Trophoblast cell (in vitro differentiated cells and primary cell): ENCODE measurements at regions not wholly inside any gene's neighbourhood (a gene's known extent, or its start where the extent isn't known, plus 50 kb on each side); places are given as distances from the start of the nearest gene placed in this dataset.

ENCODE experiments used
- DNase-seq, 2 donors: peaks; one replicate each; pipeline ENCODE4 v3.0.0-alpha.2; 2016
- H2AFZ ChIP-seq: 2 replicates; pipeline ENCODE4 v1.6.1; 2013; ENCODE audit warnings: low read length, moderate library complexity, mild to moderate bottlenecking; ENCODE audit not compliant: insufficient read depth, poor library complexity
- H2AK5ac ChIP-seq: 2 replicates; pipeline ENCODE4 v1.6.1; 2013; ENCODE audit warnings: mild to moderate bottlenecking, low read length
- H2BK120ac ChIP-seq: 2 replicates; pipeline ENCODE4 v1.6.1; 2013; ENCODE audit warnings: low read length, mild to moderate bottlenecking, moderate library complexity; ENCODE audit not compliant: insufficient read depth, poor library complexity
- H2BK12ac ChIP-seq: 2 replicates; pipeline ENCODE4 v1.6.1; 2013; ENCODE audit warnings: mild to moderate bottlenecking, low read length, moderate library complexity
- H2BK5ac ChIP-seq: 2 replicates; pipeline ENCODE4 v1.6.1; 2013; ENCODE audit warnings: low read length, low read depth, moderate library complexity, mild to moderate bottlenecking; ENCODE audit not compliant: poor library complexity
- H3K14ac ChIP-seq: 2 replicates; pipeline ENCODE4 v1.6.1; 2013; ENCODE audit warnings: mild to moderate bottlenecking, low read length
- H3K18ac ChIP-seq: 2 replicates; pipeline ENCODE4 v1.6.1; 2013; ENCODE audit warnings: mild to moderate bottlenecking, low read length
- H3K23ac ChIP-seq: 2 replicates; pipeline ENCODE4 v1.6.1; 2013; ENCODE audit warnings: low read length
- H3K27ac ChIP-seq: 2 replicates; pipeline ENCODE4 v1.5.1; 2013; ENCODE audit warnings: low read depth, mild to moderate bottlenecking, inconsistent platforms, low read length, moderate library complexity
- H3K27me3 ChIP-seq: 2 replicates; pipeline ENCODE4 v1.6.1; 2013; ENCODE audit warnings: inconsistent platforms, mild to moderate bottlenecking, low read length, moderate library complexity; ENCODE audit not compliant: insufficient read depth
- H3K36me3 ChIP-seq, 2 experiments: 1 replicate in 1 of 2; 2 replicates in 1 of 2; pipeline ENCODE4 v1.6.1; 2013; ENCODE audit warnings: low read length in 2 of 2, mild to moderate bottlenecking in 2 of 2, moderate library complexity in 1 of 2; ENCODE audit not compliant: insufficient read depth in 2 of 2, control insufficient read depth in 1 of 2
- H3K4ac ChIP-seq: 2 replicates; pipeline ENCODE4 v1.6.1; 2013; ENCODE audit warnings: low read depth, mild to moderate bottlenecking, low read length, moderate library complexity
- H3K4me1 ChIP-seq, 2 experiments: 1 replicate in 1 of 2; 2 replicates in 1 of 2; pipeline ENCODE4 v1.6.1; 2013; ENCODE audit warnings: low read length in 2 of 2, mild to moderate bottlenecking in 2 of 2, moderate library complexity in 1 of 2; ENCODE audit not compliant: insufficient read depth in 2 of 2, control insufficient read depth in 1 of 2
- H3K4me2 ChIP-seq: 2 replicates; pipeline ENCODE4 v1.6.1; 2013; ENCODE audit warnings: inconsistent platforms, mild to moderate bottlenecking, low read length, moderate library complexity
- H3K4me3 ChIP-seq: 2 replicates; pipeline ENCODE4 v1.5.1; 2013; ENCODE audit warnings: mild to moderate bottlenecking, low read depth, low read length, inconsistent platforms
- H3K79me1 ChIP-seq: one replicate; pipeline ENCODE4 v1.6.1; 2013; ENCODE audit warnings: low read length
- H3K79me2 ChIP-seq: 2 replicates; pipeline ENCODE4 v1.6.1; 2013; ENCODE audit warnings: low read length, mild to moderate bottlenecking; ENCODE audit not compliant: control insufficient read depth, insufficient read depth, poor library complexity
- H3K9ac ChIP-seq: 2 replicates; pipeline ENCODE4 v1.6.1; 2013; ENCODE audit warnings: mild to moderate bottlenecking, low read length
- H3K9me3 ChIP-seq: 2 replicates; pipeline ENCODE4 v1.6.1; 2013; ENCODE audit warnings: low read depth, mild to moderate bottlenecking, control low read depth, inconsistent platforms, low read length; ENCODE audit not compliant: insufficient read depth
- H4K12ac ChIP-seq: 2 replicates; pipeline ENCODE4 v1.6.1; 2013; ENCODE audit warnings: low read depth, mild to moderate bottlenecking, low read length, moderate library complexity
- H4K8ac ChIP-seq: 2 replicates; pipeline ENCODE4 v1.6.1; 2013; ENCODE audit warnings: low read depth, mild to moderate bottlenecking, low read length, moderate library complexity
- H4K91ac ChIP-seq: one replicate; pipeline ENCODE4 v1.6.1; 2013; ENCODE audit warnings: low read depth, mild to moderate bottlenecking, low read length, moderate library complexity
- WGBS: extraction: QIAGEN DNeasy Blood & Tissue Kit; methylation state at CpG from one replicate; pipeline ENCODE4 v1.1.7; 2013; ENCODE audit warnings: missing lambda C conversion rate; ENCODE audit not compliant: insufficient read length, insufficient coverage; ENCODE audit errors: extremely low coverage; 5-methylcytosine and 5-hydroxymethylcytosine counted together

- no peak overlapping the region for H4K12ac ChIP-seq
- H3K4me2 ChIP-seq: no peak overlapping the region
- no CpG with 5 or more reads among the region's 1 CpG for WGBS
- no peak for DNase-seq
- no peak overlapping the region for H2BK120ac ChIP-seq
- no peak overlapping the region for H2AK5ac ChIP-seq
- no peak overlapping the region for H3K14ac ChIP-seq
- no peak overlapping the region for H2BK5ac ChIP-seq
- no peak overlapping the region for H4K91ac ChIP-seq
- H3K4me3 ChIP-seq: no peak overlapping the region
- no peaks in the 10 kb centered on the region for H3K4me1 ChIP-seq
- no peak overlapping the region for H3K18ac ChIP-seq
- no peak overlapping the region for H3K9ac ChIP-seq
- no peak overlapping the region for H3K23ac ChIP-seq
- H3K27me3 ChIP-seq: no peaks in the 10 kb centered on the region
- H3K79me1 ChIP-seq: no peaks in the 10 kb centered on the region
- no peak overlapping the region for H3K27ac ChIP-seq
- H3K9me3 ChIP-seq: no peaks in the 10 kb centered on the region
- H4K8ac ChIP-seq: no peak overlapping the region
- H3K36me3 ChIP-seq: no peaks in the 10 kb centered on the region
- H3K79me2 ChIP-seq: no peaks in the 10 kb centered on the region
- no peak overlapping the region for H2BK12ac ChIP-seq
- no peak overlapping the region for H2AFZ ChIP-seq
- no peak overlapping the region for H3K4ac ChIP-seq
Observed at GRCh38 chr3:104989878-104990277, 376.8 kb upstream of the ALCAM start.

- no peak overlapping the region for H3K4me3 ChIP-seq
- H3K23ac ChIP-seq: no peak overlapping the region
- H3K18ac ChIP-seq: no peak overlapping the region
- no peak overlapping the region for H3K9ac ChIP-seq
- no peaks in the 10 kb centered on the region for H3K79me1 ChIP-seq
- H4K12ac ChIP-seq: no peak overlapping the region
- H2BK12ac ChIP-seq: no peak overlapping the region
- H3K79me2 ChIP-seq: no peaks in the 10 kb centered on the region
- H3K9me3 ChIP-seq: no peaks in the 10 kb centered on the region
- no peaks in the 10 kb centered on the region for H3K36me3 ChIP-seq
- H4K8ac ChIP-seq: no peak overlapping the region
- no peak overlapping the region for H2AK5ac ChIP-seq
- WGBS: no CpG with 5 or more reads among the region's 2 CpGs
- no peak for DNase-seq
- H3K4ac ChIP-seq: no peak overlapping the region
- H2BK5ac ChIP-seq: no peak overlapping the region
- H3K27ac ChIP-seq: no peak overlapping the region
- H3K4me2 ChIP-seq: no peak overlapping the region
- H3K4me1 ChIP-seq: no peaks in the 10 kb centered on the region
- no peak overlapping the region for H2AFZ ChIP-seq
- H4K91ac ChIP-seq: no peak overlapping the region
- no peak overlapping the region for H3K14ac ChIP-seq
- no peaks in the 10 kb centered on the region for H3K27me3 ChIP-seq
- no peak overlapping the region for H2BK120ac ChIP-seq
Observed at GRCh38 chr3:104990758-104991157, 376.0 kb upstream of the ALCAM start.

GRCh38 chr3:104992676-104993075 is 374.0 kb upstream of the ALCAM start:
- no peaks in the 10 kb centered on the region for H3K4me1 ChIP-seq
- no peak overlapping the region for H3K9ac ChIP-seq
- no peak overlapping the region for H3K18ac ChIP-seq
- H3K27me3 ChIP-seq: no peaks in the 10 kb centered on the region
- H3K4ac ChIP-seq: no peak overlapping the region
- H3K4me2 ChIP-seq: no peak overlapping the region
- no peak overlapping the region for H2BK12ac ChIP-seq
- no peaks in the 10 kb centered on the region for H3K36me3 ChIP-seq
- no peak overlapping the region for H2AK5ac ChIP-seq
- no peak overlapping the region for H2AFZ ChIP-seq
- no peaks in the 10 kb centered on the region for H3K9me3 ChIP-seq
- no peaks in the 10 kb centered on the region for H3K79me1 ChIP-seq
- no peaks in the 10 kb centered on the region for H3K79me2 ChIP-seq
- H4K91ac ChIP-seq: no peak overlapping the region
- no CpG with 5 or more reads among the region's 3 CpGs for whole genome bisulfite sequencing
- no peak for DNase-seq
- H3K14ac ChIP-seq: no peak overlapping the region
- H3K23ac ChIP-seq: no peak overlapping the region
- H3K4me3 ChIP-seq: no peak overlapping the region
- no peak overlapping the region for H3K27ac ChIP-seq
- no peak overlapping the region for H2BK5ac ChIP-seq
- H4K8ac ChIP-seq: no peak overlapping the region
- no peak overlapping the region for H2BK120ac ChIP-seq
- no peak overlapping the region for H4K12ac ChIP-seq

GRCh38 chr3:105006164-105006563 is 360.5 kb upstream of the ALCAM start:
- Histone ChIP-seq H4K91ac (no peak overlapping the region), H4K12ac (no peak overlapping the region), H3K27ac (no peak overlapping the region), H3K79me1 (no peaks in the 10 kb centered on the region), H3K79me2 (no peaks in the 10 kb centered on the region), H2BK12ac (no peak overlapping the region), H3K27me3 (no peaks in the 10 kb centered on the region), H3K9ac (no peak overlapping the region), H2AFZ (no peak overlapping the region), H4K8ac (no peak overlapping the region), H3K9me3 (no peaks in the 10 kb centered on the region), H2BK5ac (no peak overlapping the region), H3K14ac (no peak overlapping the region), H3K18ac (no peak overlapping the region), H2AK5ac (no peak overlapping the region), H3K4me2 (no peak overlapping the region), H2BK120ac (no peak overlapping the region), H3K23ac (no peak overlapping the region), H3K36me3 (no peaks in the 10 kb centered on the region), H3K4ac (no peak overlapping the region), H3K4me1 (no peaks in the 10 kb centered on the region), H3K4me3 (no peak overlapping the region)
- no peak for DNase-seq

GRCh38 chr3:105013657-105014056 is 353.1 kb upstream of the ALCAM start:
- H3K9me3 ChIP-seq: no peaks in the 10 kb centered on the region
- no peak overlapping the region for H2BK12ac ChIP-seq

More at GRCh38 chr3:105013657-105014056, 353.1 kb upstream of the ALCAM start:
- no peak overlapping the region for H3K4me2 ChIP-seq
- no peak overlapping the region for H3K4me3 ChIP-seq
- no peaks in the 10 kb centered on the region for H3K36me3 ChIP-seq
- no peak overlapping the region for H3K9ac ChIP-seq
- no peak overlapping the region for H2AK5ac ChIP-seq
- no peak overlapping the region for H3K14ac ChIP-seq
- H2BK5ac ChIP-seq: no peak overlapping the region
- no peak overlapping the region for H3K27ac ChIP-seq
- no peak overlapping the region for H2BK120ac ChIP-seq
- H3K27me3 ChIP-seq: no peaks in the 10 kb centered on the region
- no peak overlapping the region for H3K18ac ChIP-seq
- H4K8ac ChIP-seq: no peak overlapping the region
- no peak overlapping the region for H4K91ac ChIP-seq
- no peak overlapping the region for H4K12ac ChIP-seq
- H3K4me1 ChIP-seq: no peaks in the 10 kb centered on the region
- no peaks in the 10 kb centered on the region for H3K79me1 ChIP-seq
- no peak overlapping the region for H3K23ac ChIP-seq
- no peak for DNase-seq
- no CpG with 5 or more reads among the region's 2 CpGs for WGBS
- no peak overlapping the region for H2AFZ ChIP-seq
- no peak overlapping the region for H3K4ac ChIP-seq
- no peaks in the 10 kb centered on the region for H3K79me2 ChIP-seq
